ENCODE measurements at regions not wholly inside any gene's neighbourhood (a gene's known extent, or its start where the extent isn't known, plus 50 kb on each side); places are given as distances from the start of the nearest gene placed in this dataset.

- TF ChIP-seq EZH2 (IDR thresholded peaks at IDR 0.05; ENCODE audit: borderline replicate concordance, low read depth, low read length, poor library complexity, severe bottlenecking): no peak
- TF ChIP-seq, protein P1, sequence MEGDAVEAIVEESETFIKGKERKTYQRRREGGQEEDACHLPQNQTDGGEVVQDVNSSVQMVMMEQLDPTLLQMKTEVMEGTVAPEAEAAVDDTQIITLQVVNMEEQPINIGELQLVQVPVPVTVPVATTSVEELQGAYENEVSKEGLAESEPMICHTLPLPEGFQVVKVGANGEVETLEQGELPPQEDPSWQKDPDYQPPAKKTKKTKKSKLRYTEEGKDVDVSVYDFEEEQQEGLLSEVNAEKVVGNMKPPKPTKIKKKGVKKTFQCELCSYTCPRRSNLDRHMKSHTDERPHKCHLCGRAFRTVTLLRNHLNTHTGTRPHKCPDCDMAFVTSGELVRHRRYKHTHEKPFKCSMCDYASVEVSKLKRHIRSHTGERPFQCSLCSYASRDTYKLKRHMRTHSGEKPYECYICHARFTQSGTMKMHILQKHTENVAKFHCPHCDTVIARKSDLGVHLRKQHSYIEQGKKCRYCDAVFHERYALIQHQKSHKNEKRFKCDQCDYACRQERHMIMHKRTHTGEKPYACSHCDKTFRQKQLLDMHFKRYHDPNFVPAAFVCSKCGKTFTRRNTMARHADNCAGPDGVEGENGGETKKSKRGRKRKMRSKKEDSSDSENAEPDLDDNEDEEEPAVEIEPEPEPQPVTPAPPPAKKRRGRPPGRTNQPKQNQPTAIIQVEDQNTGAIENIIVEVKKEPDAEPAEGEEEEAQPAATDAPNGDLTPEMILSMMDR (conservative IDR thresholded peaks at IDR 0.05; ENCODE audit: low read depth, low read length): no peak
- no peaks in the 10 kb centered on the region for H3K27me3 ChIP-seq (replicated peaks; ENCODE audit: insufficient read depth, low read depth, low read length, poor library complexity)
- H3K4me3 ChIP-seq (ENCODE audit: low read depth, low read length, poor library complexity, severe bottlenecking): no peak overlapping the region
- H3K9me3 ChIP-seq (ENCODE audit: low read depth, low read length, poor library complexity, severe bottlenecking): peaks cover 14% of the 10 kb centered on the region
- no TSS peak for BruUV-seq (replicated peaks)
- ChIA-PET CTCF (no interaction called here), POLR2A (ENCODE audit: low non-redundant PET) (no interaction called here)
- no peak for DNase-seq (ENCODE audit: low spot score)
- no peaks in the 10 kb centered on the region for H3K36me3 ChIP-seq (ENCODE audit: insufficient read depth, low read length, poor library complexity, severe bottlenecking)
- no peaks in the 10 kb centered on the region for H3K4me1 ChIP-seq (ENCODE audit: insufficient read depth, low read length, poor library complexity, severe bottlenecking)
- intact Hi-C loops (cut with micrococcal nuclease; ENCODE audit: unreplicated experiment): no loop called here
- H3K27ac ChIP-seq (ENCODE audit: low read depth, low read length, poor library complexity, severe bottlenecking): no peak overlapping the region
These were observed 190.6 kb upstream of the SLC39A10 start for GRCh38 chr2:195466427-195466826.

- Histone ChIP-seq H3K27ac (ENCODE audit: low read depth, low read length, poor library complexity, severe bottlenecking) (no peak overlapping the region), H3K4me3 (ENCODE audit: low read depth, low read length, poor library complexity, severe bottlenecking) (no peak overlapping the region), H3K9me3 (ENCODE audit: low read depth, low read length, poor library complexity, severe bottlenecking) (peaks cover 5% of the 10 kb centered on the region), H3K27me3 (replicated peaks; ENCODE audit: insufficient read depth, low read depth, low read length, poor library complexity) (no peaks in the 10 kb centered on the region), H3K36me3 (ENCODE audit: insufficient read depth, low read length, poor library complexity, severe bottlenecking) (no peaks in the 10 kb centered on the region), H3K4me1 (ENCODE audit: insufficient read depth, low read length, poor library complexity, severe bottlenecking) (no peaks in the 10 kb centered on the region)
- CTCF ChIA-PET: no interaction called here
- TF ChIP-seq, protein P1 (conservative IDR thresholded peaks at IDR 0.05; ENCODE audit: low read depth, low read length): no peak
- TF ChIP-seq EZH2 (IDR thresholded peaks at IDR 0.05; ENCODE audit: borderline replicate concordance, low read depth, low read length, poor library complexity, severe bottlenecking): no peak
- POLR2A ChIA-PET (ENCODE audit: low non-redundant PET): no interaction called here
- no peak for DNase-seq (ENCODE audit: low spot score)
- no TSS peak for BruUV-seq (replicated peaks)
- intact Hi-C loops (cut with micrococcal nuclease; ENCODE audit: unreplicated experiment): no loop called here
These were observed 196.0 kb upstream of the SLC39A10 start for GRCh38 chr2:195461010-195461409.

GRCh38 chr2:195458936-195459335 lies 198.1 kb upstream of the SLC39A10 start:
- TF ChIP-seq, protein P1 (conservative IDR thresholded peaks at IDR 0.05; ENCODE audit: low read depth, low read length): no peak
- no peak for TF ChIP-seq EZH2 (IDR thresholded peaks at IDR 0.05; ENCODE audit: borderline replicate concordance, low read depth, low read length, poor library complexity, severe bottlenecking)
- CTCF ChIA-PET: no interaction called here
- Histone ChIP-seq H3K36me3 (ENCODE audit: insufficient read depth, low read length, poor library complexity, severe bottlenecking) (no peaks in the 10 kb centered on the region), H3K27me3 (replicated peaks; ENCODE audit: insufficient read depth, low read depth, low read length, poor library complexity) (no peaks in the 10 kb centered on the region), H3K9me3 (ENCODE audit: low read depth, low read length, poor library complexity, severe bottlenecking) (no peaks in the 10 kb centered on the region), H3K4me3 (ENCODE audit: low read depth, low read length, poor library complexity, severe bottlenecking) (no peak overlapping the region), H3K27ac (ENCODE audit: low read depth, low read length, poor library complexity, severe bottlenecking) (no peak overlapping the region), H3K4me1 (ENCODE audit: insufficient read depth, low read length, poor library complexity, severe bottlenecking) (no peaks in the 10 kb centered on the region)
- intact Hi-C loops (cut with micrococcal nuclease; ENCODE audit: unreplicated experiment): no loop called here
- DNase-seq (ENCODE audit: low spot score): no peak
- BruUV-seq (replicated peaks): no TSS peak
- POLR2A ChIA-PET (ENCODE audit: low non-redundant PET): no interaction called here
